Esophagus squamous epithelium (tissue), 5 donors: ENCODE measurements at regions not wholly inside any gene's neighbourhood (a gene's known extent, or its start where the extent isn't known, plus 50 kb on each side); places are given as distances from the start of the nearest gene placed in this dataset.

Experiments
- DNase-seq: peaks from one replicate; lab custom pipeline; 2025; lab: John Stamatoyannopoulos, UW
- H3K27ac ChIP-seq, 4 donors: fragments of 200-600 bp; sonication (generic); one replicate each; pipeline ENCODE4 v1.5.1; 2016 to 2019; ENCODE audit warnings: mild to moderate bottlenecking in 1 of 4
- H3K27me3 ChIP-seq, 4 donors: fragments of 200-600 bp; sonication (generic); 1 replicate in 3 of 4; 2 replicates in 1 of 4; pipeline versions ENCODE4 v1.5.1 to v1.6.0; 2017 to 2021; ENCODE audit warnings: antibody characterized with exemption in 1 of 4
- H3K36me3 ChIP-seq, 3 donors: fragments of 200-600 bp; sonication (generic); one replicate each; pipeline ENCODE4 v1.5.1; 2016 to 2019
- H3K4me1 ChIP-seq, 3 donors: fragments of 200-600 bp; sonication (generic); one replicate each; pipeline ENCODE4 v1.5.1; 2017 to 2019
- H3K4me3 ChIP-seq, 4 donors: fragments of 200-600 bp; sonication (generic); 1 replicate in 3 of 4; 2 replicates in 1 of 4; pipeline ENCODE4 v1.5.1; 2016 to 2019; ENCODE audit warnings: mild to moderate bottlenecking in 2 of 4, moderate library complexity in 1 of 4
- H3K9me3 ChIP-seq, 3 donors: fragments of 200-600 bp; sonication (generic); one replicate each; pipeline ENCODE4 v1.5.1; 2016 to 2019
- CTCF ChIP-seq, 6 experiments: fragments of 450-650 bp in 4 of 6; fragments of 200-600 bp in 2 of 6; sonication (generic) in 2 of 6; IDR thresholded peaks; one replicate each; pipeline ENCODE4 v1.5.1; 2016 to 2019; ENCODE audit warnings: antibody characterized with exemption in 6 of 6, mild to moderate bottlenecking in 4 of 6, moderate library complexity in 4 of 6
- POLR2A ChIP-seq, 4 donors: fragments of 450-650 bp; IDR thresholded peaks; one replicate each; pipeline ENCODE4 v1.6.1; 2017; ENCODE audit warnings: antibody characterized with exemption in 4 of 4, mild to moderate bottlenecking in 4 of 4, moderate library complexity in 3 of 4
- WGBS, 2 donors: methylation state at CpG; one replicate each; pipeline ENCODE4 v1.1.5; 2018; 5-methylcytosine and 5-hydroxymethylcytosine counted together
- intact Hi-C: fragments of 100-400 bp; cut with DNase I; formaldehyde crosslinking; loops from one replicate; pipeline ENCODE4 v1.15.0; 2022
- donor health status: DM: yes; HTN: yes; CAD: no.

- WGBS, 2 donors: 82 to 83% methylated on average over 1 of the region's 1 CpG
- Histone ChIP-seq H3K4me1 (no peaks in the 10 kb centered on the region), H3K27me3 (no peaks in the 10 kb centered on the region), H3K4me3 (no peak overlapping the region), H3K27ac (no peak overlapping the region), H3K9me3 (no peaks in the 10 kb centered on the region), H3K36me3 (no peaks in the 10 kb centered on the region)
- intact Hi-C loops: no loop called here
- TF ChIP-seq POLR2A (IDR thresholded peaks at IDR 0.05) (no peak), CTCF (IDR thresholded peaks at IDR 0.05) (no peak)
- no peak for DNase-seq
Measured at GRCh38 chr18:40210696-40211095, 1744.3 kb upstream of the PIK3C3 start.

DNA sequence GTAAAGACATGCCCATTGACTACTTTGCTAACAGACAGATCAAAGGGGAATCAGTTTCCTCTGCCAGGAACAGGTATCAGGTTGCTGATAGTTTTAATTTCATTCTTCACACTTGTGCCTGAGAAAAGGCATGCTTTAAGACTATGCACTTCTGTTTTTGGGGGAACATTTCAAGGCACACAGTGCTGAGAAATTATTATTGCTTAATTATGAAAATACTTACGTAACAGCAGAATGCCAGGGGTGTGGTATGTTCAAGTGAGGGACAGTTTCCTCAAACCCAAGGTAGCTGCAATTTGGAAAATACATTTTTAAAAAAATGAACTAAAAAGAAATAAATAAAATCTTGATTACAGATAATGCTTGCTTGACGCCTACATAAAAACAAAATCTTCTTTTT is 1746.1 kb upstream of the PIK3C3 start:
- Histone ChIP-seq H3K4me3 (no peak overlapping the region), H3K27ac (no peak overlapping the region), H3K4me1 (no peaks in the 10 kb centered on the region), H3K27me3 (no peaks in the 10 kb centered on the region), H3K9me3 (no peaks in the 10 kb centered on the region), H3K36me3 (no peaks in the 10 kb centered on the region)
- TF ChIP-seq POLR2A (IDR thresholded peaks at IDR 0.05) (no peak), CTCF (IDR thresholded peaks at IDR 0.05) (no peak)
- intact Hi-C loops: no loop called here
- 37 to 71% methylated on average over 2 of the region's 2 CpGs for WGBS, 2 donors
- DNase-seq: no peak

DNA sequence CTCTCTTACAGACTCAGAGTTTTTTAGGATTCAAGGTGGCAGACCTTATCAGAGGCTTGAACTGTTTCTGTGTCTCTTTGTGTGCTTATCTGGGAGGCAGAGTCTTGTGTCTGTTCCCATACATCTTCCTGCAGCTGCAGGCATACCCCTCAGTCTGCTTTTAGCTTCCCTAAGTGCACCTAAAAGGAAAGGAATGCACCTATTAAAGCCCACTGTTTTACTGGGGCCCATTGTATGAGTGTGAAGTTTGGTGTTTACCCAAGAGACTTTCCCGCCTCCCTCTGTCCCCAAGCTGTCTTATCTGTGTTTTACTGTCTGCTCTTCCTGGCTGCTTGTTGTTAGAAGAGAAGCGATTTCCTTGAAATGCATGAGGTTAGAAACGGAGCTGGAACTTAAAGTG is 1757.3 kb upstream of the PIK3C3 start:
- 73 to 83% methylated on average over 3 of the region's 3 CpGs for WGBS, 2 donors
- no peak for TF ChIP-seq CTCF (IDR thresholded peaks at IDR 0.05)
- TF ChIP-seq POLR2A (IDR thresholded peaks at IDR 0.05): no peak
- Histone ChIP-seq H3K27me3 (no peaks in the 10 kb centered on the region), H3K36me3 (no peaks in the 10 kb centered on the region), H3K27ac (no peak overlapping the region), H3K4me3 (no peak overlapping the region), H3K9me3 (no peaks in the 10 kb centered on the region), H3K4me1 (no peaks in the 10 kb centered on the region)
- no peak for DNase-seq
- intact Hi-C loops: no loop called here

DNA sequence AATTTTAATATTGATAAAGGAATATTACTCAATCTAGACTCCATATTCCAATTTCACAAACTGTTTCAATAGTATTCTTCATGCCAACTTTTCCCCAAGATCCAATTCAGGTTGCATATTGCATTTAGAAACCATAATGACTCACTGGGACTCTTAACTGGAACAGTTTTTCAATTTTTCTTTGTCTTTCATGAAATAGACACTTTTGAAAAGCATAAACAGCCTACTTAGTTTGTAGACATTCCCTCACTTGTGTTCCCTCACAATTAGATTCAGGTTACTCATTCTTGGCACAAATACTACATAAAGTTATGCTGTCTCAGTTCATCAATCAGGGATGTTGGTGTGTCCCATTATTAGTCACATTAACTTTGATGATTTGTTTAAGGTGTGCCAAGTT is 1768.4 kb upstream of the PIK3C3 start:
- no peak for DNase-seq
- H3K4me1 ChIP-seq: no peaks in the 10 kb centered on the region
- intact Hi-C loops: no loop called here

DNA sequence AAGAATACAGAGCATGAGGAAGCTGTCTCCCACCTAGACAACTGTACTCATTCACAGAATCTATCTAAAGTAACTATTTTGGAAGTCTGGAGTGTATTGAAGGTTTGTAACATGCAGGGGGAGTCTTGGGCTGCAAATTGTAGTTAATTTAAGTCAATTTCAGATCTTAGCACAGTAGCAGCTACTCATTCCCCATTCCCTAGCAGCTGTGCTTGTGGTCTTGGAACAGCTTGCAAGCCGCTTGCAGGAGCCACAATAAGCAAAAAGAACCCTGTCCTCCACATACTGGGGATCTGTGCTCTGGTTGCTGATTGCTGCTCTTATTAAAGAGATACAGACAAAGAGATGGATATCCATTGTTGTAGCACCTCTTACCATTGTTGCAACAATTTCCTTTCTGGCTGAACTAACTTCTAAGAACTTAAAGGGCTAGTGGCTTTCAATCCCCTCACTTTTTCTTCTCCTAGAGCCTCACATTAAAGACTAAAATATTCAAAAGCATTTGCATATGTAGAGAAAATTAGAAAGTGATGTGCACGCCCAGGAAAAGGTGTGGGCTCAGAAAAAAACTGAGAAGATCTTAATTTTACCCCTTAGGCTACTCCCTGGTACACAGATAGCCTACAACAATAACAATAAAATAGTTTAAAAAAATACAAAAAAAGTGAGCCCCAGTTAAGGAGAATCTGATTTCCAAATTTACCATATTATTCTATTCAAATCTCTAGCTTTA is 1775.1 kb upstream of the PIK3C3 start:
- WGBS, 2 donors: 63 to 83% methylated on average over 2 of the region's 2 CpGs
- intact Hi-C loops: no loop called here
- DNase-seq: no peak

More for the DNA sequence above, 1768.4 kb upstream of the PIK3C3 start:
- Histone ChIP-seq H3K4me3 (no peak overlapping the region), H3K27ac (no peak overlapping the region), H3K9me3 (no peaks in the 10 kb centered on the region), H3K27me3 (no peaks in the 10 kb centered on the region), H3K36me3 (no peaks in the 10 kb centered on the region)
- no peak for TF ChIP-seq POLR2A (IDR thresholded peaks at IDR 0.05)
- TF ChIP-seq CTCF (IDR thresholded peaks at IDR 0.05): no peak

More for the DNA sequence above, 1775.1 kb upstream of the PIK3C3 start:
- Histone ChIP-seq H3K4me1 (no peaks in the 10 kb centered on the region), H3K36me3 (no peaks in the 10 kb centered on the region), H3K27me3 (no peaks in the 10 kb centered on the region), H3K9me3 (no peaks in the 10 kb centered on the region), H3K4me3 (no peak overlapping the region), H3K27ac (no peak overlapping the region)
- TF ChIP-seq POLR2A (IDR thresholded peaks at IDR 0.05): no peak
- TF ChIP-seq CTCF (IDR thresholded peaks at IDR 0.05): no peak
